ENCODE measurements at regions not wholly inside any gene's neighbourhood (a gene's known extent, or its start where the extent isn't known, plus 50 kb on each side); places are given as distances from the start of the nearest gene placed in this dataset.

GRCh38 chr4:23958749-23959148 is 68.9 kb upstream of the PPARGC1A start:
- no peaks in the 10 kb centered on the region for H3K36me3 ChIP-seq (ENCODE audit: low read depth, missing control alignments)
- no peaks in the 10 kb centered on the region for H3K4me1 ChIP-seq
- 87 to 97% methylated on average over 2 of the region's 2 CpGs for WGBS, 2 donors

GRCh38 chr4:23957465-23957864 is 67.6 kb upstream of the PPARGC1A start:
- Histone ChIP-seq H3K4me1 (peaks cover 6% of the 10 kb centered on the region), H3K9me3 (no peaks in the 10 kb centered on the region), H3K27ac (no peak overlapping the region), H3K4me3 (no peak overlapping the region), H3K36me3 (ENCODE audit: low read depth, missing control alignments) (no peaks in the 10 kb centered on the region), H3K27me3 (no peaks in the 10 kb centered on the region)
- no peak for TF ChIP-seq CTCF (IDR thresholded peaks at IDR 0.05)
- no peak for TF ChIP-seq POLR2A (IDR thresholded peaks at IDR 0.05)
- WGBS, 2 donors: 91 to 94% methylated on average over 1 of the region's 1 CpG
- DNase-seq: no peak
- intact Hi-C loops (cut with DNase I; ENCODE audit: low total_unique reads): no loop called here

More at GRCh38 chr4:23958749-23959148, 68.9 kb upstream of the PPARGC1A start:
- Histone ChIP-seq H3K27ac (no peak overlapping the region), H3K4me3 (no peak overlapping the region), H3K27me3 (no peaks in the 10 kb centered on the region), H3K9me3 (no peaks in the 10 kb centered on the region)
- intact Hi-C loops (cut with DNase I; ENCODE audit: low total_unique reads): no loop called here
- TF ChIP-seq CTCF (IDR thresholded peaks at IDR 0.05) (no peak), POLR2A (IDR thresholded peaks at IDR 0.05) (no peak)
- no peak for DNase-seq

GRCh38 chr4:23956601-23957364 is 66.9 kb upstream of the PPARGC1A start:
- Histone ChIP-seq H3K4me3 (no peak overlapping the region), H3K27ac (no peak overlapping the region), H3K27me3 (no peaks in the 10 kb centered on the region), H3K36me3 (ENCODE audit: low read depth, missing control alignments) (no peaks in the 10 kb centered on the region), H3K9me3 (no peaks in the 10 kb centered on the region), H3K4me1 (peaks cover 6% of the 10 kb centered on the region)
- intact Hi-C loops (cut with DNase I; ENCODE audit: low total_unique reads): no loop called here
- TF ChIP-seq CTCF (IDR thresholded peaks at IDR 0.05) (no peak), POLR2A (IDR thresholded peaks at IDR 0.05) (no peak)
- 95 to 96% methylated on average over 4 of the region's 4 CpGs for WGBS, 2 donors
- DNase-seq: no peak

- Histone ChIP-seq H3K9me3 (no peaks in the 10 kb centered on the region), H3K4me3 (no peak overlapping the region), H3K27me3 (no peaks in the 10 kb centered on the region), H3K4me1 (peaks cover 12% of the 10 kb centered on the region), H3K27ac (no peak overlapping the region), H3K36me3 (ENCODE audit: low read depth, missing control alignments) (no peaks in the 10 kb centered on the region)
- intact Hi-C loops (cut with DNase I; ENCODE audit: low total_unique reads): no loop called here
- 71 to 85% methylated on average over 2 of the region's 2 CpGs for WGBS, 2 donors
- no peak for TF ChIP-seq POLR2A (IDR thresholded peaks at IDR 0.05)
- TF ChIP-seq CTCF (IDR thresholded peaks at IDR 0.05): no peak
- DNase-seq: no peak
Observed at GRCh38 chr4:23952258-23952657, 62.4 kb upstream of the PPARGC1A start.

GRCh38 chr4:23947826-23948225 is 58.0 kb upstream of the PPARGC1A start:
- DNase-seq: no peak
- Histone ChIP-seq H3K4me1 (peaks cover 12% of the 10 kb centered on the region), H3K4me3 (no peak overlapping the region), H3K36me3 (ENCODE audit: low read depth, missing control alignments) (no peaks in the 10 kb centered on the region), H3K27ac (no peak overlapping the region), H3K9me3 (no peaks in the 10 kb centered on the region), H3K27me3 (no peaks in the 10 kb centered on the region)
- intact Hi-C loops (cut with DNase I; ENCODE audit: low total_unique reads): no loop called here
- TF ChIP-seq CTCF (IDR thresholded peaks at IDR 0.05) (no peak), POLR2A (IDR thresholded peaks at IDR 0.05) (no peak)
- WGBS, 2 donors: 65 to 71% methylated on average over 4 of the region's 4 CpGs
